ENCODE measurements at regions not wholly inside any gene's neighbourhood (a gene's known extent, or its start where the extent isn't known, plus 50 kb on each side); places are given as distances from the start of the nearest gene placed in this dataset.

DNA sequence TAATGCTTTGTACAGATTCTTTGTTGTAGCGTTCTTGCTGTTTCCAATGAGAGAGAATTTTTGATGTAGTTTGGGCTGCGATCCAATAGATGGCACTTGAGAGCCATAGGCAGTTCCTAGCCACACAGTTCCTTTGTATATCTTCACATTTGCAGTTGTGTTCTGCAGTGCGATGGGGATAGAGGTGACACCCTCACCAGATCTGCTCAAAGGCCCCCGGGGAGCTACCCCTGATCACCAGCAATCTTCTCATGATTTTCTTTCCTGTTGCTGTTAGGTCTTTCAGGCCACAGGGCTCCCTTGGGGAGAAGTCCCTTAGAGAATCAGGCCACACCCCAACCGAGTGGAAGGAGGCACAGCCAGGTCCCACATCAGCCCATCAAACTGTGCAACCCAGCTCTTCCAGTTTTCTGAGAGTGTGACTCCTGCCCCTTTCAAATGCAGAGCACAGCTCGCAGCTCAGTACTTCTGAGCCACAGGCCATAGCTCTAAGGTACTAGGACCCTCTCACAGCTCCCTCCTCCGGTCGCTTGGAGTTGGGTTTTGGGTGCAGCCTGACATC lies 353.7 kb downstream of the SLCO4C1 start:
- Histone ChIP-seq H3K27me3 (replicated peaks; ENCODE audit: control insufficient read depth, insufficient read depth, low read length) (no peaks in the 10 kb centered on the region; the same call in 1 of the 2 replicates), H3K36me3 (ENCODE audit: control insufficient read depth, insufficient read depth, low read length) (no peaks in the 10 kb centered on the region), H3K4me1 (no peaks in the 10 kb centered on the region), H3K9me3 (no peaks in the 10 kb centered on the region), H3K4me3 (ENCODE audit: low read depth, low read length) (no peak overlapping the region)
- H3K4me1 Mint-ChIP-seq (ENCODE audit: low read depth, unreplicated experiment) = no peaks in the 10 kb centered on the region
- intact Hi-C loops (cut with micrococcal nuclease; ENCODE audit: unreplicated experiment) = loop anchor here (1.0 to 5.0 kb wide), 5 partner anchors 35 to 281 kb away; no protein-coding TSS in a partner anchor
- no peak overlapping the region for H3K27ac Mint-ChIP-seq (ENCODE audit: unreplicated experiment)
- TF ChIP-seq, protein P1, sequence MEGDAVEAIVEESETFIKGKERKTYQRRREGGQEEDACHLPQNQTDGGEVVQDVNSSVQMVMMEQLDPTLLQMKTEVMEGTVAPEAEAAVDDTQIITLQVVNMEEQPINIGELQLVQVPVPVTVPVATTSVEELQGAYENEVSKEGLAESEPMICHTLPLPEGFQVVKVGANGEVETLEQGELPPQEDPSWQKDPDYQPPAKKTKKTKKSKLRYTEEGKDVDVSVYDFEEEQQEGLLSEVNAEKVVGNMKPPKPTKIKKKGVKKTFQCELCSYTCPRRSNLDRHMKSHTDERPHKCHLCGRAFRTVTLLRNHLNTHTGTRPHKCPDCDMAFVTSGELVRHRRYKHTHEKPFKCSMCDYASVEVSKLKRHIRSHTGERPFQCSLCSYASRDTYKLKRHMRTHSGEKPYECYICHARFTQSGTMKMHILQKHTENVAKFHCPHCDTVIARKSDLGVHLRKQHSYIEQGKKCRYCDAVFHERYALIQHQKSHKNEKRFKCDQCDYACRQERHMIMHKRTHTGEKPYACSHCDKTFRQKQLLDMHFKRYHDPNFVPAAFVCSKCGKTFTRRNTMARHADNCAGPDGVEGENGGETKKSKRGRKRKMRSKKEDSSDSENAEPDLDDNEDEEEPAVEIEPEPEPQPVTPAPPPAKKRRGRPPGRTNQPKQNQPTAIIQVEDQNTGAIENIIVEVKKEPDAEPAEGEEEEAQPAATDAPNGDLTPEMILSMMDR (IDR thresholded peaks at IDR 0.05; ENCODE audit: insufficient read depth in 1 of 2, low read depth in 1 of 2, low read length in 1 of 2, severe bottlenecking in 1 of 2, unreplicated experiment in 1 of 2) = peak; percentile 69 to 93
- DNase-seq = peak; percentile 39 to 59
- peaks cover 3% of the 10 kb centered on the region for H3K27me3 Mint-ChIP-seq (ENCODE audit: insufficient read depth, unreplicated experiment)
- ChIA-PET CTCF (interaction anchor here (0.6 to 1.2 kb wide), 3 partner anchors 12 to 212 kb away, joined by 3 to 5 read pairs (median 3); no protein-coding TSS in a partner anchor), POLR2A (interaction anchor here (0.6 kb wide), 1 partner anchor 37 kb away, joined by 14 read pairs; no protein-coding TSS in a partner anchor)
- H3K4me3 Mint-ChIP-seq (ENCODE audit: unreplicated experiment) = no peak overlapping the region
- no peaks in the 10 kb centered on the region for H3K36me3 Mint-ChIP-seq (ENCODE audit: insufficient read depth, unreplicated experiment)
- H3K9me3 Mint-ChIP-seq (ENCODE audit: unreplicated experiment) = no peaks in the 10 kb centered on the region
- no TSS peak for BruUV-seq (replicated peaks)

DNA sequence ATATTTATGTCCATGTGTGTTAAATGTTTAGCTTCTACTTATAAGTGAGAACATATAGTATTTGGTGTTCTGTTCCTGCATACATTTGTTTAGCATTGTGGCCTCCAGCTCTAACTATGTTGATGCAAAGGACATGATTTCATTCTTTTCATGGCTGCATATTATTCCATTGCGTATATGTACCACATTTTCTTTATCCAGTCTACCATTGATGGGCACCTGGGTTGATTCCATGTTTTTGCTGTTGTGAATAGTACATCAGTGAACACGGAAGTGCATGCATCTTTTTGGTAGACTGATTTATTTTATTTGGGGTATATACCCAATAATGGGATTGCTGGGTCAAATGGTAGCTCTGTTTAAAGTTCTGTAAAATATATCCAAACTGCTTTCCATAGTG lies 359.0 kb downstream of the SLCO4C1 start:
- Mint-ChIP-seq H3K4me3 (ENCODE audit: unreplicated experiment) (no peak overlapping the region), H3K9me3 (ENCODE audit: unreplicated experiment) (no peaks in the 10 kb centered on the region), H3K36me3 (ENCODE audit: insufficient read depth, unreplicated experiment) (no peaks in the 10 kb centered on the region), H3K4me1 (ENCODE audit: low read depth, unreplicated experiment) (peaks cover 7% of the 10 kb centered on the region), H3K27ac (ENCODE audit: unreplicated experiment) (no peak overlapping the region), H3K27me3 (ENCODE audit: insufficient read depth, unreplicated experiment) (peaks cover 3% of the 10 kb centered on the region)
- DNase-seq = no peak
- ChIA-PET CTCF (no interaction called here), POLR2A (no interaction called here)
- no peaks in the 10 kb centered on the region for H3K36me3 ChIP-seq (ENCODE audit: control insufficient read depth, insufficient read depth, low read length)
- peaks cover 4% of the 10 kb centered on the region; the same call in 1 of the 2 replicates for H3K4me1 ChIP-seq
- H3K27me3 ChIP-seq (replicated peaks; ENCODE audit: control insufficient read depth, insufficient read depth, low read length) = no peaks in the 10 kb centered on the region; the same call in 1 of the 2 replicates
- TF ChIP-seq, protein P1 (IDR thresholded peaks at IDR 0.05; ENCODE audit: insufficient read depth in 1 of 2, low read depth in 1 of 2, low read length in 1 of 2, severe bottlenecking in 1 of 2, unreplicated experiment in 1 of 2) = no peak
- H3K4me3 ChIP-seq (ENCODE audit: low read depth, low read length) = no peak overlapping the region
- no peaks in the 10 kb centered on the region for H3K9me3 ChIP-seq
- BruUV-seq (replicated peaks) = no TSS peak
- intact Hi-C loops (cut with micrococcal nuclease; ENCODE audit: unreplicated experiment) = no loop called here

DNA sequence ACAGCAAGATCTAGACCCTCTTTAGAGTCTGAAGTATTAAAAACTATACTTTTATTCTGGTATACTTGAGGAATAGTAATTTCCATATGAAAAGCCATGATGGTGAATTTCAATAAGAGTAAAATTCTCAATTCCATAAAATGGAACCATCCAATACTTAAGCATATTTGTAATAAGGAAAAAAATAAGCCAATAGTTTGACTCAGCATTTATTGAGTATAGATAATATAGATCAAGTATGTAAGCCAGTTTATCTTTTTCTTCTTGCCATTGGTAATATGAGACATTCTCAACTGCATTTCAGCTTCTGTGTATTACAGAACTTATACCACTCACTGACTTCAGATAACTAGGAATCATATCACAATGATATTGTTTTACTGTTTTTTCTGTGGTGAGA lies 361.0 kb downstream of the SLCO4C1 start:
- ChIA-PET CTCF (no interaction called here), POLR2A (no interaction called here)
- peaks cover 3% of the 10 kb centered on the region for H3K27me3 Mint-ChIP-seq (ENCODE audit: insufficient read depth, unreplicated experiment)
- H3K4me3 Mint-ChIP-seq (ENCODE audit: unreplicated experiment) = no peak overlapping the region
- no peaks in the 10 kb centered on the region for H3K9me3 Mint-ChIP-seq (ENCODE audit: unreplicated experiment)
- Histone ChIP-seq H3K9me3 (no peaks in the 10 kb centered on the region), H3K4me3 (ENCODE audit: low read depth, low read length) (no peak overlapping the region), H3K36me3 (ENCODE audit: control insufficient read depth, insufficient read depth, low read length) (no peaks in the 10 kb centered on the region), H3K27me3 (replicated peaks; ENCODE audit: control insufficient read depth, insufficient read depth, low read length) (no peaks in the 10 kb centered on the region), H3K4me1 (peaks cover 5% of the 10 kb centered on the region; the same call in 1 of the 2 replicates)
- no peak overlapping the region for H3K27ac Mint-ChIP-seq (ENCODE audit: unreplicated experiment)
- H3K36me3 Mint-ChIP-seq (ENCODE audit: insufficient read depth, unreplicated experiment) = no peaks in the 10 kb centered on the region
- no peak for DNase-seq
- BruUV-seq (replicated peaks) = no TSS peak
- H3K4me1 Mint-ChIP-seq (ENCODE audit: low read depth, unreplicated experiment) = peaks cover 9% of the 10 kb centered on the region
- TF ChIP-seq, protein P1 (IDR thresholded peaks at IDR 0.05; ENCODE audit: insufficient read depth in 1 of 2, low read depth in 1 of 2, low read length in 1 of 2, severe bottlenecking in 1 of 2, unreplicated experiment in 1 of 2) = no peak
- intact Hi-C loops (cut with micrococcal nuclease; ENCODE audit: unreplicated experiment) = no loop called here
